SK-N-SH (cell line): ENCODE measurements at regions not wholly inside any gene's neighbourhood (a gene's known extent, or its start where the extent isn't known, plus 50 kb on each side); places are given as distances from the start of the nearest gene placed in this dataset.
A peak's percentile ranks its signal among the peaks of the same experiment; 100 is the strongest.

Source experiments
- CTCF ChIA-PET: fragments of 300-600, 350-600 bp; formaldehyde crosslinking; extraction: SDS; loops from one replicate; lab custom pipeline; 2021; lab: Yijun Ruan, JAX
- POLR2A ChIA-PET: fragments of 350-600 bp; sonication (Branson Sonifier 250); formaldehyde crosslinking; extraction: SDS; loops from one replicate; lab custom pipeline; 2020; ENCODE audit warnings: antibody characterized with exemption, inconsistent platforms; lab: Yijun Ruan, JAX
- DNase-seq: peaks from one replicate; pipeline ENCODE4 v3.0.0; 2012
- H2AFZ ChIP-seq: fragments of 200-600 bp; sonication (generic); 2 replicates; pipeline ENCODE4 v1.8.1; 2016; ENCODE audit warnings: antibody characterized with exemption, mild to moderate bottlenecking, low read depth
- H3F3A ChIP-seq: fragments of 200-600 bp; sonication (generic); replicated peaks from 2 replicates; pipeline ENCODE3; 2016; ENCODE audit warnings: antibody characterized with exemption, mild to moderate bottlenecking; ENCODE audit not compliant: insufficient read depth
- H3K27ac ChIP-seq, 2 experiments: fragments of 200-500 bp in 1 of 2; fragments of 200-600 bp in 1 of 2; sonication (Bioruptor generic) in 1 of 2; sonication (generic), shearing (Covaris generic) in 1 of 2; 2 replicates each; pipeline versions ENCODE4 v1.5.1 to v1.6.1; 2014 to 2016; ENCODE audit warnings: low read depth in 2 of 2, inconsistent platforms in 1 of 2, low read length in 1 of 2, mild to moderate bottlenecking in 1 of 2, mixed read lengths in 1 of 2
- H3K27me3 ChIP-seq: fragments of 200-600 bp; sonication (generic), shearing (Covaris generic); 2 replicates; pipeline ENCODE4 v1.6.1; 2016; ENCODE audit warnings: mixed run types; ENCODE audit not compliant: insufficient read depth
- H3K36me3 ChIP-seq, 2 experiments: fragments of 200-500 bp in 1 of 2; fragments of 200-600 bp in 1 of 2; sonication (Bioruptor generic) in 1 of 2; sonication (generic) in 1 of 2; replicated peaks in 1 of 2; 2 replicates each; pipeline versions ENCODE3 to v1.5.1; 2014 to 2016; ENCODE audit warnings: low read length in 1 of 2, mild to moderate bottlenecking in 1 of 2; ENCODE audit not compliant: insufficient read depth in 2 of 2, control insufficient read depth in 1 of 2
- H3K4me1 ChIP-seq, 2 experiments: fragments of 200-500 bp in 1 of 2; fragments of 200-600 bp in 1 of 2; sonication (Bioruptor generic) in 1 of 2; sonication (generic), shearing (Covaris generic) in 1 of 2; 2 replicates each; pipeline versions ENCODE4 v1.5.1 to v1.6.1; 2014 to 2016; ENCODE audit warnings: low read depth in 1 of 2, low read length in 1 of 2, mixed run types in 1 of 2; ENCODE audit not compliant: insufficient read depth in 2 of 2, control insufficient read depth in 1 of 2
- H3K4me2 ChIP-seq: fragments of 200-600 bp; sonication (generic), shearing (Covaris generic); 2 replicates; pipeline ENCODE4 v1.6.1; 2017; ENCODE audit warnings: mixed run types
- H3K4me3 ChIP-seq, 2 experiments: fragments of 200-500 bp in 1 of 2; fragments of 200-600 bp in 1 of 2; sonication (Bioruptor generic) in 1 of 2; sonication (generic), shearing (Covaris generic) in 1 of 2; 2 replicates each; pipeline versions ENCODE4 v1.5.1 to v1.8.1; 2014 to 2016; ENCODE audit warnings: low read depth in 2 of 2, inconsistent platforms in 1 of 2, low read length in 1 of 2, mild to moderate bottlenecking in 1 of 2, mixed read lengths in 1 of 2, moderate library complexity in 1 of 2
- H3K79me2 ChIP-seq: fragments of 200-600 bp; sonication (generic); 2 replicates; pipeline ENCODE4 v1.8.1; 2017; ENCODE audit warnings: mild to moderate bottlenecking; ENCODE audit not compliant: insufficient read depth
- H3K9ac ChIP-seq: fragments of 200-600 bp; sonication (generic); 2 replicates; pipeline ENCODE4 v1.6.1; 2017; ENCODE audit warnings: mixed run types
- H3K9me2 ChIP-seq: fragments of 200-600 bp; sonication (generic); 2 replicates; pipeline ENCODE4 v1.6.1; 2017; ENCODE audit warnings: mixed run types
- H3K9me3 ChIP-seq: fragments of 200-600 bp; sonication (generic); 2 replicates; pipeline ENCODE4 v1.6.1; 2017; ENCODE audit warnings: mixed run types, mild to moderate bottlenecking, moderate library complexity
- H4K20me1 ChIP-seq: fragments of 200-600 bp; sonication (generic); 2 replicates; pipeline ENCODE4 v1.6.1; 2017; ENCODE audit warnings: mild to moderate bottlenecking, mixed run types; ENCODE audit not compliant: insufficient read depth
- CHD2 ChIP-seq: fragments of 150-350 bp; IDR thresholded peaks from 2 replicates; pipeline ENCODE4 v1.6.1; 2018; ENCODE audit warnings: low read length; ENCODE audit not compliant: partially characterized antibody
- ELF1 ChIP-seq: IDR thresholded peaks from 2 replicates; pipeline ENCODE4 v1.4.0; 2012
- EP300 ChIP-seq, 2 experiments: IDR thresholded peaks; 2 replicates each; pipeline versions ENCODE4 v1.4.0 to v1.6.1; 2012; ENCODE audit warnings: borderline replicate concordance in 1 of 2, low read depth in 1 of 2, low read length in 1 of 2
- FOXJ3 ChIP-seq: sonication (generic); formaldehyde crosslinking; IDR thresholded peaks from 2 replicates; pipeline ENCODE4 v1.5.1; 2020; ENCODE audit warnings: mild to moderate bottlenecking, missing genetic modification reagents
- FOXM1 ChIP-seq: IDR thresholded peaks from 2 replicates; pipeline ENCODE4 v1.4.0; 2012; ENCODE audit warnings: low read depth, mild to moderate bottlenecking
- GABPA ChIP-seq: IDR thresholded peaks from 2 replicates; pipeline ENCODE4 v1.4.0; 2012; ENCODE audit warnings: low read depth, mild to moderate bottlenecking
- GATA2 ChIP-seq: sonication (generic); formaldehyde crosslinking; IDR thresholded peaks from 2 replicates; pipeline ENCODE4 v1.5.0; 2020; ENCODE audit warnings: mild to moderate bottlenecking, missing genetic modification reagents
- JUND ChIP-seq: IDR thresholded peaks from 2 replicates; pipeline ENCODE4 v1.4.0; 2012
- POLR2AphosphoS5 ChIP-seq: IDR thresholded peaks from 2 replicates; pipeline ENCODE4 v1.6.1; 2012; ENCODE audit warnings: low read depth, low read length
- RAD21 ChIP-seq: IDR thresholded peaks from 2 replicates; pipeline ENCODE4 v1.6.1; 2012; ENCODE audit warnings: mild to moderate bottlenecking, low read length
- RCOR1 ChIP-seq: fragments of 150-350 bp; IDR thresholded peaks from 2 replicates; pipeline ENCODE4 v1.6.1; 2017; ENCODE audit warnings: antibody characterized with exemption, low read length
- RFX5 ChIP-seq: IDR thresholded peaks from 2 replicates; pipeline ENCODE4 v1.6.1; 2012; ENCODE audit warnings: mild to moderate bottlenecking, improper control_type of control experiment, low read length
- SMC3 ChIP-seq: IDR thresholded peaks from 2 replicates; pipeline ENCODE4 v1.6.1; 2012; ENCODE audit warnings: low read depth, low read length, improper control_type of control experiment
- TCF12 ChIP-seq: IDR thresholded peaks from 2 replicates; pipeline ENCODE4 v1.4.0; 2012
- TEAD4 ChIP-seq: IDR thresholded peaks from 2 replicates; pipeline ENCODE4 v1.4.0; 2012; ENCODE audit warnings: mild to moderate bottlenecking, borderline replicate concordance; ENCODE audit not compliant: insufficient read depth
- YY1 ChIP-seq: IDR thresholded peaks from 2 replicates; pipeline ENCODE4 v1.4.0; 2012; ENCODE audit warnings: low read depth, mild to moderate bottlenecking
- WGBS: methylation state at CpG from one replicate; pipeline ENCODE4 v1.1.6; 2017; ENCODE audit warnings: low lambda C conversion rate; 5-methylcytosine and 5-hydroxymethylcytosine counted together
- TF ChIP-seq, protein P1 (sequence below): IDR thresholded peaks from 2 replicates; pipeline ENCODE4 v1.4.0; 2012; ENCODE audit warnings: low read depth, borderline replicate concordance
- TF ChIP-seq, protein P2 (sequence below): IDR thresholded peaks from 2 replicates; pipeline ENCODE4 v1.4.0; 2012; ENCODE audit warnings: low read depth, borderline replicate concordance
- TF ChIP-seq, protein P3 (sequence below): IDR thresholded peaks from 2 replicates; pipeline ENCODE4 v1.4.0; 2012; ENCODE audit warnings: low read depth

DNA sequence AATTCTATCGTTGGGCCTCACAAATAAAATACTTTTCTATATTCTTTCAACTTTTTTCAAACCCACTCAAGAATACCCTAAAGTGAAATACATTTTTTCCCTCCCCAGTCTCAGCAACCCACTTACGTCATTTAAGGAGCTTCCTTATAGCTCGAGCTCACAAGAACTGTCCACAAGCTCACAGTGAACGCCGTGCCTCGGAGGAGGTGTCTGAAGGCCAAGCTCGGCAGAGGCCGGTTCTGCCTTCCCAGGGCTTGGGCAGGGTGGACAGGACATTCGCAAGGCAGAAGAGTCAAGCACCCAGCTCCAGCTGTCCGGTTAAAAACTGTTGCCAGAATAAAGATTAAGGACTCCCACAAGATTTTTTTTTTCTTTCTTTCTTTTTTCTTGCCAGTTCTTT, 802.3 kb downstream of the QKI start:
- no peak overlapping the region for H3K4me3 ChIP-seq
- no peaks in the 10 kb centered on the region for H3K36me3 ChIP-seq
- H3K9ac ChIP-seq: no peak overlapping the region
- CTCF ChIA-PET: interaction anchor here (0.6 to 2.3 kb wide), 6 partner anchors 8 to 318 kb away, joined by 3 to 8 read pairs (median 4); no protein-coding TSS in a partner anchor
- TF ChIP-seq ELF1 (no peak), TEAD4 (no peak), RFX5 (no peak), RAD21 (no peak), TCF12 (no peak), CHD2 (no peak), FOXM1 (no peak), GABPA (no peak), EP300 (IDR thresholded peaks at IDR 0.05; ENCODE audit: borderline replicate concordance in 1 of 2, low read depth in 1 of 2, low read length in 1 of 2) (no peak), SMC3 (no peak), YY1 (no peak), POLR2AphosphoS5 (no peak), JUND (no peak), FOXJ3 (CRISPR knock-in tag) (no peak), RCOR1 (no peak)
- TF ChIP-seq, protein P1, sequence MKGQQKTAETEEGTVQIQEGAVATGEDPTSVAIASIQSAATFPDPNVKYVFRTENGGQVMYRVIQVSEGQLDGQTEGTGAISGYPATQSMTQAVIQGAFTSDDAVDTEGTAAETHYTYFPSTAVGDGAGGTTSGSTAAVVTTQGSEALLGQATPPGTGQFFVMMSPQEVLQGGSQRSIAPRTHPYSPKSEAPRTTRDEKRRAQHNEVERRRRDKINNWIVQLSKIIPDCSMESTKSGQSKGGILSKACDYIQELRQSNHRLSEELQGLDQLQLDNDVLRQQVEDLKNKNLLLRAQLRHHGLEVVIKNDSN: no peak
- TF ChIP-seq, protein P2, sequence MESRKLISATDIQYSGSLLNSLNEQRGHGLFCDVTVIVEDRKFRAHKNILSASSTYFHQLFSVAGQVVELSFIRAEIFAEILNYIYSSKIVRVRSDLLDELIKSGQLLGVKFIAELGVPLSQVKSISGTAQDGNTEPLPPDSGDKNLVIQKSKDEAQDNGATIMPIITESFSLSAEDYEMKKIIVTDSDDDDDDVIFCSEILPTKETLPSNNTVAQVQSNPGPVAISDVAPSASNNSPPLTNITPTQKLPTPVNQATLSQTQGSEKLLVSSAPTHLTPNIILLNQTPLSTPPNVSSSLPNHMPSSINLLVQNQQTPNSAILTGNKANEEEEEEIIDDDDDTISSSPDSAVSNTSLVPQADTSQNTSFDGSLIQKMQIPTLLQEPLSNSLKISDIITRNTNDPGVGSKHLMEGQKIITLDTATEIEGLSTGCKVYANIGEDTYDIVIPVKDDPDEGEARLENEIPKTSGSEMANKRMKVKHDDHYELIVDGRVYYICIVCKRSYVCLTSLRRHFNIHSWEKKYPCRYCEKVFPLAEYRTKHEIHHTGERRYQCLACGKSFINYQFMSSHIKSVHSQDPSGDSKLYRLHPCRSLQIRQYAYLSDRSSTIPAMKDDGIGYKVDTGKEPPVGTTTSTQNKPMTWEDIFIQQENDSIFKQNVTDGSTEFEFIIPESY: no peak
- TF ChIP-seq, protein P3, sequence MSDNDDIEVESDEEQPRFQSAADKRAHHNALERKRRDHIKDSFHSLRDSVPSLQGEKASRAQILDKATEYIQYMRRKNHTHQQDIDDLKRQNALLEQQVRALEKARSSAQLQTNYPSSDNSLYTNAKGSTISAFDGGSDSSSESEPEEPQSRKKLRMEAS: no peak
- H3K4me1 ChIP-seq: peaks cover 0 to 10% of the 10 kb centered on the region in 2 experiments; a peak in 1 of 4 replicates
- H3K9me2 ChIP-seq: no peaks in the 10 kb centered on the region
- no peaks in the 10 kb centered on the region for H3K79me2 ChIP-seq
- WGBS: 51% methylated on average over 8 of the region's 10 CpGs
- no peaks in the 10 kb centered on the region; the same call in 1 of the 2 replicates for H3K9me3 ChIP-seq
- POLR2A ChIA-PET: no interaction called here
- H4K20me1 ChIP-seq: no peaks in the 10 kb centered on the region
- H2AFZ ChIP-seq: no peak overlapping the region
- no peak overlapping the region for H3K4me2 ChIP-seq
- DNase-seq: peak; percentile 2
- peak overlapping the region in 1 of 2 experiments; percentile 53; a peak in 1 of 4 replicates for H3K27ac ChIP-seq
- H3K27me3 ChIP-seq: no peaks in the 10 kb centered on the region
- no peaks in the 10 kb centered on the region for H3F3A ChIP-seq

DNA sequence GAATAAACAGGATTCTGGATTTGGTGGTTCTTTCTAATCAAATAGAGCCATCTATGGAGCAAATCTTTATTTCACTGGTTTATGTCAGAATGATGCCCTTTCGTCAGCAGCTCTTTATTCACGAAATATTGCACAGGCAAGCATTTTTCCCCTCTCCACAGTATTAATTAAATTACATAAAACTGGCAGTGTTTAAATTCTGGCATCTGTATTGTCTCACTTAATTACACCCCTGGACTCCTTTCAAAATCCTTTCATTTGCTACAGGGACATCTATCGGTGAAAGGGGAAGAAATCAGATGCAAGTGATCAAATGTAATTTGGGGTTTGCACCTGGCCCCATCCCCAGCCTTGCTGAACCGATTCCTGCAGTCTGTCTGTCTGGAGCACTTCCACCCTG, 801.9 kb downstream of the QKI start:
- CTCF ChIA-PET: interaction anchor here (0.6 to 2.3 kb wide), 9 partner anchors 9 to 812 kb away, joined by 3 to 8 read pairs (median 3); no protein-coding TSS in a partner anchor

More for the DNA sequence above, 801.9 kb downstream of the QKI start:
- Histone ChIP-seq H3K4me3 (no peak overlapping the region), H2AFZ (no peak overlapping the region), H3K4me2 (no peak overlapping the region), H3K4me1 (peaks cover 0 to 10% of the 10 kb centered on the region in 2 experiments; a peak in 1 of 4 replicates), H3K9me2 (no peaks in the 10 kb centered on the region), H3F3A (no peaks in the 10 kb centered on the region), H3K79me2 (no peaks in the 10 kb centered on the region), H3K27me3 (no peaks in the 10 kb centered on the region), H4K20me1 (no peaks in the 10 kb centered on the region), H3K9me3 (no peaks in the 10 kb centered on the region; the same call in 1 of the 2 replicates), H3K27ac (no peak overlapping the region; a peak in 1 of 4 replicates), H3K36me3 (no peaks in the 10 kb centered on the region), H3K9ac (no peak overlapping the region)
- POLR2A ChIA-PET: no interaction called here
- under 1% methylated on average over 4 of the region's 4 CpGs for WGBS
- TF ChIP-seq RAD21 (peak; percentile 53), GATA2 (CRISPR knock-in tag) (peak; percentile 65), EP300 (IDR thresholded peaks at IDR 0.05; ENCODE audit: borderline replicate concordance in 1 of 2, low read depth in 1 of 2, low read length in 1 of 2) (peak in 1 of 2 experiments; percentile 77; a peak in 2 of 4 replicates), JUND (no peak), RCOR1 (peak; percentile 48)
- DNase-seq: peak; percentile 40
